ENCODE measurements at regions not wholly inside any gene's neighbourhood (a gene's known extent, or its start where the extent isn't known, plus 50 kb on each side); places are given as distances from the start of the nearest gene placed in this dataset.

DNA sequence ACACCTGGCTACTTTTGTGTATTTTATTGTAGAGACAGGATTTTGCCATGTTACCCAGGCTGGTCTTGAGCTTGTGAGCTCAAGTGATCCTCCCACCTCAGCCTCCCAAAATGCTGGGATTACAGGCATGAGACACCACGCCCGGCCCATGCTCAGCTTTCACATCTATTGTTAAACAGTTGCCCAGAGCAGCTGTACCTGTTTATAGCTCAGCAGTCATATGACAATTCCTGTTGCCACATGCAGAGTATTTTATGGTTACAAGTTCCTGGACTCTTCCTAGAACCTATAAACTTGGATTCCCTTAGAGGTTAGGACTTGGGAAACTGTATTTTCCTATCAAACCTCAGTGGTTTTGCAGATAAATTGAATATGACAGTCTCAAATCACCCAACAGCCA, 188.3 kb upstream of the KCNG1 start:
- H3K4me3 ChIP-seq (ENCODE audit: low read depth, low read length): no peak overlapping the region
- no peak for DNase-seq (ENCODE audit: low read depth, low spot score)
- ChIA-PET POLR2A (no interaction called here), CTCF (interaction anchor here (1.1 to 3.3 kb wide), 3 partner anchors 10 to 218 kb away, joined by 3 to 14 read pairs (median 7); no protein-coding TSS in a partner anchor)
- TF ChIP-seq, protein P1, sequence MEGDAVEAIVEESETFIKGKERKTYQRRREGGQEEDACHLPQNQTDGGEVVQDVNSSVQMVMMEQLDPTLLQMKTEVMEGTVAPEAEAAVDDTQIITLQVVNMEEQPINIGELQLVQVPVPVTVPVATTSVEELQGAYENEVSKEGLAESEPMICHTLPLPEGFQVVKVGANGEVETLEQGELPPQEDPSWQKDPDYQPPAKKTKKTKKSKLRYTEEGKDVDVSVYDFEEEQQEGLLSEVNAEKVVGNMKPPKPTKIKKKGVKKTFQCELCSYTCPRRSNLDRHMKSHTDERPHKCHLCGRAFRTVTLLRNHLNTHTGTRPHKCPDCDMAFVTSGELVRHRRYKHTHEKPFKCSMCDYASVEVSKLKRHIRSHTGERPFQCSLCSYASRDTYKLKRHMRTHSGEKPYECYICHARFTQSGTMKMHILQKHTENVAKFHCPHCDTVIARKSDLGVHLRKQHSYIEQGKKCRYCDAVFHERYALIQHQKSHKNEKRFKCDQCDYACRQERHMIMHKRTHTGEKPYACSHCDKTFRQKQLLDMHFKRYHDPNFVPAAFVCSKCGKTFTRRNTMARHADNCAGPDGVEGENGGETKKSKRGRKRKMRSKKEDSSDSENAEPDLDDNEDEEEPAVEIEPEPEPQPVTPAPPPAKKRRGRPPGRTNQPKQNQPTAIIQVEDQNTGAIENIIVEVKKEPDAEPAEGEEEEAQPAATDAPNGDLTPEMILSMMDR (IDR thresholded peaks at IDR 0.05; ENCODE audit: insufficient read depth, low read length, missing control alignments): no peak

DNA sequence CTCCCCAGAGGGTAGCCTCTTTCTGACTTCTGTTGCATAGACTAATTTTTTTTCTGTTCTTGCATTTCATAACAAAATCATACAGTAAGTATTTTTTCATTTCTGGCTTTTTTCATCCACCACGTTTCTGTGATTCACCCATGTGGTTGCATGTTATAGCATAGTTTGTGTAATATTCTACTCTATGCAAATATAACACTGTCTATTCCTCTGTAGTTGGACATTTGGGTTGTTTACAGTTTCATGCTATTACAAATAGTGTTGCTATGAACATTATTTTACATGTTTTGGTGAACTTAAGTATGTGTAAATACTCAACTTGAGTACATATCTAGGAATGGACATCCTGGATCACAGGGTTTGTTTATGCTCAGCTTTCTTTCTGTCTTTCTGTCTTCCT, 187.2 kb upstream of the KCNG1 start:
- DNase-seq (ENCODE audit: low read depth, low spot score): no peak

DNA sequence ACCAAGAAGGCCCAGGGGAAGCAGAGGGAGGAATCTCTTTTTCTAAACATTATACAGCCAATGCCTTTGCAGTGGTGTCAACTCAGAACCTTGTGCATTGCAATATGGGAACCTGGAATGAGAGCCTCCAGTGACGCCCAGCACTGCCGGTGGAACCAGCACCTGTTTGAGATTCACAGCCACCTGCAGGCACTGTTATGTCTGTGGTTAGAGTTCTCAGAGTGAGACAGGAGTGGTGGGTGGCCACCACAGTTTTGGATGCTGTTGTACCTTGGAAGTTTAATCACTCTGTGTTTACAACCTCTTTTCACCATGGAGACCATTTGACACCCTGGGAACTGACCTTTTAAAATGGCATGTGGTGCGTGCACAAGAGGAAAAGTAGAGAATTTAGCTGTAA, 185.3 kb upstream of the KCNG1 start:
- ChIA-PET POLR2A (no interaction called here), CTCF (interaction anchor here (2.0 to 3.3 kb wide), 2 partner anchors 11 to 13 kb away, joined by 6 to 14 read pairs; no protein-coding TSS in a partner anchor)
- H3K4me3 ChIP-seq (ENCODE audit: low read depth, low read length): no peak overlapping the region
- TF ChIP-seq, protein P1 (IDR thresholded peaks at IDR 0.05; ENCODE audit: insufficient read depth, low read length, missing control alignments): no peak
- no peak for DNase-seq (ENCODE audit: low read depth, low spot score)

More for the DNA sequence above, 187.2 kb upstream of the KCNG1 start:
- TF ChIP-seq, protein P1 (IDR thresholded peaks at IDR 0.05; ENCODE audit: insufficient read depth, low read length, missing control alignments): no peak
- H3K4me3 ChIP-seq (ENCODE audit: low read depth, low read length): no peak overlapping the region
- ChIA-PET POLR2A (no interaction called here), CTCF (interaction anchor here (0.9 to 3.3 kb wide), 3 partner anchors 9 to 103 kb away, joined by 4 to 14 read pairs (median 6); no protein-coding TSS in a partner anchor)

DNA sequence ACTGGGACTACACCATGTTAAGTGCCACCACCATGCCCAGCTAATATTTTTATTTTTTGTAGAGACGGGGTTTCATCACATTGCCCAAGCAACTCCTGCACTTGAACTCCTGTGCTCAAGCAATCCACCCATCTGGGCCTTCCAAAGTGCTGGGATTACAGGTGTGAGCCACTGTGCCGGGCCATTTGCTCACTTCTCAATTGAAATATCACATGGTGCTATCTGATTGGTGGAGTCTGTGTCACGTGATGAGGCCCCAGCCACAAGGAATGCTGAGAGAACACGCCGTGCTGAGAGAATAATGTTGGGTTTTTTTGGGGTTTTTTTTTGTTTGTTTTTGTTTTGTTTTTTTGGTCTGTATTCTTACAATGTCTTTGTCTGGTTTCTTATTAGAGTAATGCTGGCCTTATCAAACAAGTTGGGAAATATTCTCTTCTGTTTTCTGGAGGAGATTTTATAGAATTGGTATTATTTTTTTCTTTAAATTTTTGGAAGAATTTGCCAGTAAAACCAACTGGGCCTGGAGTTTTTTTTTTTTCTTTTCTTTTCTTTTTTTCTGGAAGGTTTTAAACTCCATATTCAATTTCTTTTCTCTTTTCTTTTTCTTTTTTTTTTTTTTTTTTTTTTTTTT, 183.2 kb upstream of the KCNG1 start:
- POLR2A ChIA-PET: no interaction called here
- TF ChIP-seq, protein P1 (IDR thresholded peaks at IDR 0.05; ENCODE audit: insufficient read depth, low read length, missing control alignments): no peak
- CTCF ChIA-PET: interaction anchor here (1.5 kb wide), 1 partner anchor 101 kb away, joined by 5 read pairs; no protein-coding TSS in a partner anchor
- H3K4me3 ChIP-seq (ENCODE audit: low read depth, low read length): no peak overlapping the region
- no peak for DNase-seq (ENCODE audit: low read depth, low spot score)

DNA sequence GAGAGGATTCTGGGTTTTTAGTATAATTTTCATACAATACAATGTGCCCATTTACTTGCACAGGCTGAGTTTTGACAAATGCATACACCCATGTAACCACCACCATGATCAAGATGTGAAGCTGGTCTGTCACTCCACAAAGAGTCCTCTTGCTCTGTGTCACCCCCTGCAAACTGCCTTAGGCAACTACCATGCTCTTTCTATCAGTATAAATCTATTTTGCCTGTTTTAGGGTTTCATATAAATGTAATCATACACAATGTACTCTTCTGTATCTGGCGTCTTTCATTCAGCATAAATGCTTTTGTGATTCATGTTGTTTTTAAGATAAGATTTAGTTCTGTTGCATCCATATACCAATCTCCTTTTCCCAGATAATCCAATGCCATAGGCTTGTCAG, 181.9 kb upstream of the KCNG1 start:
- H3K4me3 ChIP-seq (ENCODE audit: low read depth, low read length): no peak overlapping the region
- ChIA-PET CTCF (interaction anchor here (0.8 to 1.5 kb wide), 3 partner anchors 9 to 102 kb away, joined by 3 to 5 read pairs (median 3); no protein-coding TSS in a partner anchor), POLR2A (no interaction called here)
- no peak for DNase-seq (ENCODE audit: low read depth, low spot score)
- TF ChIP-seq, protein P1 (IDR thresholded peaks at IDR 0.05; ENCODE audit: insufficient read depth, low read length, missing control alignments): no peak

DNA sequence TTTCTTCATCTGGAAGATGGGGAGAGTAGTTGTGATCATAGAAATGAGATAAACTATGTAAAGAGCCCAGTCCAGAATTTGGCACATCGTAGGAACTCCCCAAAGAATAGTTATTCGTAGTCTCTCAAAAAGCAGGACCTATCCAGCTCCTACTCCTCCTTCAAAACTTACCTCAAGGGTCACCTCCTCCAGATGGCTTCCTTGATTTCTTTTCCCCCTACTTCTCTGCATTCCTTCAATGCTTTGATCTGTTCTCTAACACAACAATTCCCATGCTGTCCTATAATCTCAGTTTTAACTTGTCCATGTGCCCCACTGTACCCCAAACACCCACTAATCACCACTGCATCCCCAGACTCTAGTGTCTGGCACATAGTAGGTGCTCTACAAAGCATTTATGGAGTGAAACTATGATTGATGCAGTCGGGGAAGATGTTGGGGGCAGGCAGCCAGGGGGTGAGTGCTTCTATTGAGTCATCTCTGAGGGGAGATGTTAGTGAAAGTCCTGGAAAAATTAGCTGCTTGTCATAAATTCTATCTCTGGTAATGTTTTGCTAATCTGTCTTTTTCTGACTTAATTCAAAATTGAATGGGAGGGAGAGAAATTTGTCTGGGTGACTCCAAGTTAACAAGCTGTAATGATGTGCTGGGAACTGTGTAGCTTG, 181.3 kb upstream of the KCNG1 start:
- TF ChIP-seq, protein P1 (IDR thresholded peaks at IDR 0.05; ENCODE audit: insufficient read depth, low read length, missing control alignments): no peak
- POLR2A ChIA-PET: no interaction called here
- DNase-seq (ENCODE audit: low read depth, low spot score): no peak
- H3K4me3 ChIP-seq (ENCODE audit: low read depth, low read length): no peak overlapping the region
- CTCF ChIA-PET: interaction anchor here (0.8 to 1.5 kb wide), 3 partner anchors 9 to 103 kb away, joined by 3 to 5 read pairs (median 3); no protein-coding TSS in a partner anchor

Measured in AG04449 (cell line).